Stimulated activated CD4-positive, alpha-beta T cell treated with anti-CD3 and anti-CD28 coated beads, Interleukin-1b, Interleukin-23, amount 100 ng/mL, for 24 hours (primary cell): ENCODE measurements at regions not wholly inside any gene's neighbourhood (a gene's known extent, or its start where the extent isn't known, plus 50 kb on each side); places are given as distances from the start of the nearest gene placed in this dataset.

ENCODE experiments used
- DNase-seq, 4 experiments: peaks; one replicate each; pipeline ENCODE4 v3.0.0-alpha.2; 2020; ENCODE audit warnings: low read depth in 4 of 4, low spot score in 1 of 4

DNA sequence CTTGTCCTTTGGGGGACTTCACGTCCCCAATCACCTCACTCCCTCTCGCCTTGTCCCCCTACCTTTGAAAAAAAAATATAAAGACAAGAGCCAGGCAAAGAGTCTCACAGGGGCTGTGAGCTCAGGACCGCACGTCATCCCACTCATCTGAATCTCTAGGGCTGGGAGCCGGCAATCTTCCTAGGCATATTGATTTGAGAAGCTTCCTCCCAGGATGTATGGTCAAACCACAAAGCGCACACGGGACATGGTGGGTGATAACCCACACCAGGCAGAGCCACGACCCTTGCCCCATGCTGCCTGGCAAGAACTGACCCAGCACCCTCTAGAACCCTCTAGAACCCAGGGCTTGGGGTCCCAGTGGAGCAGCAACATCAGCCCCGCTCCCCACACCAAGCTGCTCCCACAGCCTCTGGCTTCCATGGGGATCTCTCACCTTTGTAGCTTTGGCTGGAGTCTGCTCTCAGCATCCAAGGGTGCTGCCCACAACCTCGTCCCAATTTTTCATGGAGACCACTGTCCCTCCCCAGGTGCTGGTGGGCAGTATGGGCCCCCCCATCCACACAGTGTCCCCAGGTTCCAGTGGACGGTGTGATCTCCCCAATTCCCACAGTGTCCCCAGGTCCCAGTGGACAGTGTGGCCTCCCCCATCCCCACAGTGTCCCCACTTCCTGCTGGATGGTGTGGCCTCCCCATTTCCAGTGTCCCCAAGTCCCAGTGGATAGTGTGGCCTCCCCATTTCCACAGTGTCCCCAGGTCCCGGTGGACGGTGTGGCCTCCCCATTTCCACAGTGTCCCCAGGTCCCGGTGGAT is 85.2 kb upstream of the FGF3 start:
- DNase-seq, result no peak

DNA sequence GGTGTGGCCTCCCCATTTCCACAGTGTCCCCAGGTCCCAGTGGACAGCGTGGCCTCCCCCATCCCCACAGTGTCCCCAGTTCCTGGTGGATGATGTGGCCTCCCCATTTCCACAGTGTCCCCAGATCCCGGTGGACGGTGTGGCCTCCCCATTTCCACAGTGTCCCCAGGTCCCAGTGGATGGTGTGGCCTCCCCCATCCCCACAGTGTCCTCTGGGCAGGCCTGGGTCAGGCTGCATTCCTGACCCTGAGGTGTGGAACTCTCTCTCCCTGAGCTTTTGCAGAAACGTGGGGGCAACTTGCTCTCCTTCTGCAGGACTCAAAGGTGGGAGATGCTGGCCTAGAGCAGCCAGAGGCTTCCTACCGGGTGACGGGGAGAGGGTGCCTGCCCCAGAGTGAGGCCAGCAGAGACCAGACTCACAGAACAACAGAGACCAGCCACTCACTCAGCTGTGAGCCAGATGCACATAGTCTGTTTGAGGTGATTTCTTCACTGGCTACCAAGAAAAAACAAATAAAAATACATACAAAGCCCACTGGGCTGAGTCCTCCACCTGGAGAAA is 85.8 kb upstream of the FGF3 start:
- DNase-seq, result no peak

DNA sequence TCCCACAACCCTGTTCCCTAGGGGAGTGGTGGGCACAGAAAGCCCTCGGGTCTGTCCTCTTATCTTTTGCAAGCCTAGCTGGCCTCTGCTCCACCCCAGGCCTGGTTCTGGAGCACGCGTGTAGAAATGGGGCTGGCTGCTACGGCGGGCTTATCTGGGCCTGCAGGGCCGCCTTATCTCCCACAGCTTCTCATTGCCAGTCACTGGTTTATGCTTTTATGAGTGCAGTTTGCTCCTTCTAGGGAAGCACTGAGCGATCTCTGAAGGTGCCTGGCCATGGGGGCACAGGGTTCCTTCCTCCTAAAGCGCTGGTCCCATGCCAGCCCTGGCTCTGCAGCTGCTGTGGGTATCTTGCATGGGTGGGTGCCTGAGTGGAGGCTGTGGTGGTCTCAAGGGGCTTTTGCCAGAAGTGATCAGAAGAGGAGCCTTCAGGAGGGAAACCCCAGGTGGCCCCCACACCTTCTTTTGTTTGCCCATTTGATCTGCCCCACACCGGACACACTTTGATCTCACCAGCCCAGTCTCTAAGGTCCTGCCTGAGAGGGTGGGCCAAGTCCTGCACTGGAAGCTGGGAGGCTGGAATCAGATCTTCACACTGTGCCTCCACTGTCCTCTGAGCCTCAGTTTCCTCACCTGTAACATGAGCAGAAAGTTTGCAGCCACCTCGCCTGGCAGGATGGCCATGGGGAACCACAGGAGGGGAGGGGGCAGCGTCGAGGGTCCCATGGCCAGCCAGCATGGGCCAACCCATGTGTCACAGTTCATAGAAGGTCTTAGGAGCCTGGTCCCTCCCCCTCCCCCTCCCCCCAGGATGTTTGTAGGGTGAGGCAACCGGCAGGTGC is 86.6 kb upstream of the FGF3 start:
- DNase-seq, result no peak

DNA sequence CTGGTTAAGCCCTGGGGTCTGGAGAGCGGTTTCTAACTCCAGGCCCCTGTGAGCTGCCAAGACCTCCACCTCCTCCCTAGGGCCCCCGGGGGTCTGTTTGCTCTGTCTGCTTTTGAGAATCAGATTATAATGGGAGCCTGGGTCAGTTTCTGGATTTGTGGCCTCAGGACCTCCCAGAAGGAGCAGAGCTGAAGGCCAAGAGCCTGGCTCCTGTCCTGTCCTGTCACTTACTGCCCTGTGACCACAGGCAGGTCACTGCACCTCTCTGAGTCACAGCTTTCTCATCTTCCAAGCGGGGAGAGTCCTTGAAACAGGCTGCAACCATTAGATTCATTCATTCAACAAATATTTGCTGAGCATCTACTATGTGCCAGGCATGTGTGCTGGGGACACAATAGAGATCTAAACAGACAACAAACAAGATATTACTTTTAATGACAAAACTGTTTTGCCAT is 87.3 kb upstream of the FGF3 start:
- DNase-seq, result no peak

DNA sequence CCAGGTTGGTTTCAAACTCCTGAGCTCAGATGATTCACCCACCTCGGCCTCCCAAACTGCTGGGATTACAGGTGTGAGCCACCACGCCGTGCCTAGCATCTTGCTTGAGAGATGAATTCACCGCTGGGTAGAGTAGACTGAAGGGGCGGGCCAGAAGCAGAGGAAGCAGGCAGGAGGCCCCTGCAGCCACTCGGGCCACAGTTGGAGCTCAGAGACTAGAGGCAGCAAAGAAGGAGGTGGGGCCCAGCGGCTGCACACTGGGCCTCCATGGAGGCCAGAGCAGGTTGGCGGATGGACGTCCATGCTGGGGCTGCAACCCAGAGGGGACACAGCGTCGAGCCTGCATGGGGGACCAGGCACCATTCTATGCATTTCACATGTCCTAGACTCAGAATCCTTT is 88.4 kb upstream of the FGF3 start:
- no peak for DNase-seq

DNA sequence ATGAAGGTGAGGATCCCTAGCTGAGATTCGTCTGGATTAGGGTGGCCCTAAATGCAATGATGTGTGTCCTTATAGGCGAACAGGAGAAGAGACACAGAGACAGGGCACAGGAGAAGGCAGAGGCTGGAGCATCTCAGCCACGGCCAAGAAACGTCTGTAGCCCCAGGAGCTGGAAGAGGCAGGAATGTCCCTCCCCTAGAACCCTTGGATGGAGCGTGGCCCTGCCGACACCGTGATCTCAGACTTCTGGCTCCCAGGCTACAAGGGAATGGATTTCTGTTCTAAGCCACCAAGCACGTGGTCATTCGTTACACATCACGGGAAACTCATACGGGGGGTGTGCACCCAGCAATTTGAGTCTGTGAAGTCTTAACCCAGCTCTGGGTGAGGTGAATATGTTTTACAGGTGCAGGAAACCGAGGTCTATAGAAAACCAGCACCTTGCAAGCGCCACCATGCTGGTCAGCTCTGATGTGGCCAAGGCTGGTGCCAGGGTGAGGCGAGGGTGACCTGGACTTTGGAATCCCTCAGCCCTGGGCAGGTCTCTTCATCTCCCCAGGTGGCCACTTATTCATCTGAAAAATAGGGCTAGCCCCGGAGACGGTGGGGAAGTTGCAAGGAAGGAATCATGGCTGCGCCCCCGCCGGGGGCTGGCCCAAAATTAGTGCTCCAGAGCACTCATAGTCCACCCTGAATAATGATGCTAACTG is 89.5 kb upstream of the FGF3 start:
- no peak for DNase-seq

DNA sequence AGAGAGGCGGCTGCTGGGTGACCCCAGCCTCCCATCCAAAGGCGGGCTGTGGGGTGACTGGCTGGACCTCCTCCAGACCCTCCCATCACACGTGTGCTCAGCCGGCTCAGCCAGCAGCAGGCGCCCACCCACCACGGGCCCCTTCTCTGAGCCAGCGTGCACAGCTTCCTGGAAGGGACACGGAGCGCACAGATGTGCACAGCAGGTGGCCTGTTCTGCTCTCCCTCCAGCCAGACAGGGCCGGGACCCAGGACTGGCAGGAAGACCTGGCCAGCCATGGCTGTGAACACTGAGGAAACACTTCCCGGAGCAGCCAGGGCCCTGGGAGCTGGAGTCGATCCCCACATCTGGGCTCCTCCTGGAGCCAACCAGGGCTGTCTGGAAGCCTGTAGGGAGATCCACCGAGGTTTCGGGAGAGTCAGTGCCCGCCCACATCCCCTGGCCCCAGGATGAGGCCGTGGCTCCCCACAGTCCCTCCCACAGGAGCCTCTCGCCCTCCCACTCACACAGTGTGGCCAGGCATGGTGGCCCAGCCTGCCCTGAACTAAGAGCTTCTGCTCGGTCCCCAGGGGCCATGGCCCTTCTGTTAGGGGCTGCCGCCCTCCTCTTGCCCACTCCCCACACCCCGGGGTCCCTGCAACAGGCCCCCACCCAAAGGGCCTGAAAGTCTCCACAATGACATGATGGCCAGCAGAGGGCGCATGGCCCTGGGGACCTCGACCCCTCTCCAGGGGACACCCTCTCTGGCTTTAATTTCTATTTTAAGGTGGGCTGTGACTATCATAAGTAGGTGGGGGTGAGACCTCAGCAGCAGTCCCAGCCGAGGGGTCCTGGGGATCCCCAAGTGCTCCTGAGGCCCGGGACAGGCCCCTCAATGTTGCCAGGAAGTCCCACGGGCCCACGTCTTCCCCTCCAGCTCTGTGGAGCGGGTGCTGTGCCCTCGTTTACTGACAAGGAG is 90.6 kb upstream of the FGF3 start:
- DNase-seq, result no peak

- no peak for DNase-seq
These were observed 91.5 kb upstream of the FGF3 start for GRCh38 chr11:69910519-69911309.

- no peak for DNase-seq
These were observed 92.3 kb upstream of the FGF3 start for GRCh38 chr11:69911310-69912160.

GRCh38 chr11:69912161-69912910 is 93.1 kb upstream of the FGF3 start:
- DNase-seq, result no peak

GRCh38 chr11:69912911-69913451 is 93.8 kb upstream of the FGF3 start:
- DNase-seq, result no peak

GRCh38 chr11:69913591-69914285 is 94.5 kb upstream of the FGF3 start:
- no peak for DNase-seq

DNA sequence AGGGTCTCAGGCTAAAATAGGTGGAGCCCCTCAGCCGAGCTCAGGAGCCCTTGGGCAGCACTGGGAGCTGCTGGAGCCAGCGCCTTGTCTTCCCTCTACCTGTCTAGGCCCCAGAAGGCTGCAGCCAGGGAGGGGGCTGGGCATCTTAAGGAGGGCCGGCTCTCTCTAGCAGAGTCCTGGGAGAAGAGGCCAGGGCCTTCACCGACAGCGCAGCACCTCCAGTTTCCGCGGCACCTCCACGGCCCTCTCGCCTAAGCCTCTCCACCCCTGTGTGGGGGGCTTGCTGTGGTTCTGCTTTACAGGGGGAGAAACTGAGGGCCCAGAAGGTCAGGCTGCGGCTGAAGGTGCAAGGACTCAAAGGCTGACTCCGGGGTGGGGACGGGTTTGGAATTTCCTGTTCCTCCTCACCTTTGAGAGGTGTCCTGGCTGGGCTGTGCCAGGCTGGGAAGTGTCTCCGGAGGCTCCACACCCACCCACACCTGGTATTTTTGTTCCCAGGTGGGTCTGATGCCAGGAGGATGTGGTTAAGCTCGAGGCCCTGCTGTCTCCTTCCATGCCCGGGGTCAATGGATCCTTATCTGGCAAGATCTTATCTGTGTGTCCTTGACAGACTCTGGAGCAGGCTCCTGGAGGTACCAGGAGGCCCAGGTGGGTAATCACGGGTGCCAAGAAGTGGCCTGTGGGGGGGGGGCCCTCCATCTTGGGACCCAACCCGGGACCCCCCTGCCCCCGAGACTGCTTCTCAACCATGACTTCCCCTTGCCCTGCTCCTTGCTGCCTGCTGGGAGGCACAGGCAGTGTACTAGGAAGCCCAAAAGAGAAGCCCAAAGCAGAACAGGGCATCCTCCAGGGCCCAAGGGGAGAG is 95.3 kb upstream of the FGF3 start:
- DNase-seq, result no peak

GRCh38 chr11:69915151-69915500 is 95.9 kb upstream of the FGF3 start:
- no peak for DNase-seq

GRCh38 chr11:69915501-69916250 is 96.5 kb upstream of the FGF3 start:
- peak in 3 of 4 experiments; percentile 18 to 34 (median 29) for DNase-seq
